HG03520 (cell line): ENCODE measurements at regions not wholly inside any gene's neighbourhood (a gene's known extent, or its start where the extent isn't known, plus 50 kb on each side); places are given as distances from the start of the nearest gene placed in this dataset.
A peak's percentile ranks its signal among the peaks of the same experiment; 100 is the strongest.
"Not testable (repeated sequence)": the region's sequence is repeated elsewhere in the genome, so short reads cannot be mapped to it uniquely, and the experiment has no call there.

Source experiments
- ATAC-seq: cut with Tn5 transposase; IDR thresholded peaks from one replicate; pipeline ENCODE4 v1.9.1; 2021; ENCODE audit warnings: mild to moderate bottlenecking, moderate library complexity; ENCODE audit not compliant: unreplicated experiment

- ATAC-seq: no peak
Observed at GRCh38 chr6:116982401-116982800, 105.4 kb downstream of the RFX6 start.

GRCh38 chr6:116983375-116983774 is 106.3 kb downstream of the RFX6 start:
- ATAC-seq: no peak

- no peak for ATAC-seq
Observed at GRCh38 chr6:116986819-116987218, 109.8 kb downstream of the RFX6 start.

- no peak for ATAC-seq
Observed at GRCh38 chr6:116990679-116991078, 113.6 kb downstream of the RFX6 start.

- no peak for ATAC-seq
Observed at GRCh38 chr6:116992546-116992945, 115.5 kb downstream of the RFX6 start.

- ATAC-seq: no peak
Observed at GRCh38 chr6:116994447-116994846, 117.4 kb downstream of the RFX6 start.

GRCh38 chr6:116996842-116997241 is 119.8 kb downstream of the RFX6 start:
- ATAC-seq: no peak

- no peak for ATAC-seq
Observed at GRCh38 chr6:116997496-116997895, 120.5 kb downstream of the RFX6 start.

- ATAC-seq: no peak
Observed at GRCh38 chr6:117007659-117008058, 130.6 kb downstream of the RFX6 start.

GRCh38 chr6:117008618-117009017 is 131.6 kb downstream of the RFX6 start:
- peak; percentile 78 for ATAC-seq

GRCh38 chr6:117014641-117015473 is 137.8 kb downstream of the RFX6 start:
- not testable (repeated sequence) for ATAC-seq

- not testable (repeated sequence) for ATAC-seq
Observed at GRCh38 chr6:117015474-117015804, 138.4 kb downstream of the RFX6 start.

- no peak for ATAC-seq
Observed at GRCh38 chr6:117018771-117019170, 141.7 kb downstream of the RFX6 start.

GRCh38 chr6:117022774-117023173 is 145.7 kb downstream of the RFX6 start:
- no peak for ATAC-seq

- ATAC-seq: no peak
Observed at GRCh38 chr6:117025310-117025709, 148.3 kb downstream of the RFX6 start.

GRCh38 chr6:117028256-117028655 is 151.2 kb downstream of the RFX6 start:
- no peak for ATAC-seq

- ATAC-seq: no peak
Observed at GRCh38 chr6:117034547-117034946, 157.5 kb downstream of the RFX6 start.

GRCh38 chr6:117034971-117035370 is 157.9 kb downstream of the RFX6 start:
- no peak for ATAC-seq

GRCh38 chr6:117050301-117050700 is 173.3 kb downstream of the RFX6 start:
- ATAC-seq: no peak

GRCh38 chr6:117072134-117072533 is 193.2 kb upstream of the VGLL2 start:
- no peak for ATAC-seq

- ATAC-seq: no peak
Observed at GRCh38 chr6:117072781-117073180, 192.6 kb upstream of the VGLL2 start.

- ATAC-seq: no peak
Observed at GRCh38 chr6:117074672-117075071, 190.7 kb upstream of the VGLL2 start.

- ATAC-seq: no peak
Observed at GRCh38 chr6:117075218-117075617, 190.1 kb upstream of the VGLL2 start.
